ENCODE measurements at regions not wholly inside any gene's neighbourhood (a gene's known extent, or its start where the extent isn't known, plus 50 kb on each side); places are given as distances from the start of the nearest gene placed in this dataset.

DNA sequence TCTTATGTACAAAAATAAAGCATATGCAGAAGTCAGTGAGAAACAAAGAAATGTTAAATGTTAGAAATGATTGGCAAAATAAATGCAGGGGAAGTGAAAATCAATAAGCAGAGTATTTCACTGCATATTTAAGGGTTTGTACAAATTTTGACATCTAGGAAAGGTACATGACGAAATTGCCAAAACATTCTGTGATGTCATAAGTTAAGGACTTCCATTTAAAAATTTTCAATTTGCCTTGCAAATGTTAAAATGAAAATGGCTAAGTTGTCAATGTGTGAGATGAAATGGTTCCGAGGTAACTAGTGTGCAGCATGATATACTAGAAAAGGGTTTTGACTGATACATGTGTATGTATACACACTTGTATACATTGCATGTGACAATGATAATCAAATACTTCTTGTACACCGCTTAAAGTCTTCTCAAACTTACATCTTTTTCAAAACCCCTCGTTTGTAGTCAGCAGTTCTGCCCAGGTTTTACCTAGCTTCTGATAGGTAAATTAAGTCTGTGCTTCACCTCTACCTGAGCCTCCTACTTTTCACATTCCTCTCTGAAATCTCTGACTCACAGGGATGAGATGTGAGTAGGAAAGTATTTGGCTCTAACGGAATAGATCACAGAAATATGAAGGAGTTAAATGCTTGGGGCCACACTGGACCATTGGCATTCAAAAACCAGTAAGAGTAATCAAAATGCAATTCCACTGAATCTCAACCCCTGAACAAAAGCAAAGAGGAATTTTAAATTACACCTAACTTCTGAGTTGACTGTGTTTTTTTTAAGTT lies 442.4 kb upstream of the FOXG1 start:
- TF ChIP-seq ZNF274 (IDR thresholded peaks at IDR 0.05; ENCODE audit: low read depth, low read length) (no peak), SUZ12 (IDR thresholded peaks at IDR 0.05; ENCODE audit: extremely low read depth, insufficient read depth, insufficient read length) (no peak), YY1 (IDR thresholded peaks at IDR 0.05; ENCODE audit: insufficient read depth, insufficient read length) (no peak)
- H3K36me3 ChIP-seq (ENCODE audit: insufficient read depth, insufficient read length, low read length): no peaks in the 10 kb centered on the region
- H3K4me1 ChIP-seq (ENCODE audit: insufficient read depth, insufficient read length): no peaks in the 10 kb centered on the region
- no peak for DNase-seq (ENCODE audit: low read depth, low spot score)
- 0 out of 2 replicates have a peak, but pooled peaks cover 5% of the 10 kb centered on the region for H3K9me3 ChIP-seq (ENCODE audit: insufficient read depth, low read length)
- no peaks in the 10 kb centered on the region for H3K27me3 ChIP-seq (ENCODE audit: insufficient read depth, insufficient read length)
- no peak overlapping the region for H3K4me3 ChIP-seq (ENCODE audit: insufficient read length, low read depth)
- H3K9ac ChIP-seq (ENCODE audit: insufficient read length, low read depth): no peak overlapping the region

DNA sequence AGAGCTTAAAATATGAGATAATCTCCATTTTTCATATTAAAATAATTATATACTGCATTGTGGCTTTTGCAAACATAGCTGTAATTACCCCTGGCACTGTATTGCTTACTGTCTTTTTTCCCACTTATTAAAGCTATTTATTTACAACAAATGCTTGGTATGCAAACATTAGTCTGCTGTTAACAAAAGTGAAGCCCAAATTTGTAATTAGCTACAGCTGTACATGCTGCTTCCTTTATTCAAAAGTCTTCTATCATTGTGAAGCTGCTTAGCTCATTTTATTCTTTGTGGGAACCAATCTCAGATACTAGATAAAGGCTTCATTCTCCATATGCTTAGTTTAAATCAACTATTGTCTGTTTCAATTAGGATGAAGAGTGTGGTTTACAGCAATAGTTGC lies 425.8 kb upstream of the FOXG1 start:
- Histone ChIP-seq H3K4me1 (ENCODE audit: insufficient read depth, insufficient read length) (no peaks in the 10 kb centered on the region), H3K27me3 (ENCODE audit: insufficient read depth, insufficient read length) (no peaks in the 10 kb centered on the region), H3K9ac (ENCODE audit: insufficient read length, low read depth) (no peak overlapping the region), H3K9me3 (ENCODE audit: insufficient read depth, low read length) (no peaks in the 10 kb centered on the region), H3K4me3 (ENCODE audit: insufficient read length, low read depth) (no peak overlapping the region), H3K36me3 (ENCODE audit: insufficient read depth, insufficient read length, low read length) (no peaks in the 10 kb centered on the region)
- DNase-seq (ENCODE audit: low read depth, low spot score): no peak
- no peak for TF ChIP-seq YY1 (IDR thresholded peaks at IDR 0.05; ENCODE audit: insufficient read depth, insufficient read length)
- no peak for TF ChIP-seq ZNF274 (IDR thresholded peaks at IDR 0.05; ENCODE audit: low read depth, low read length)
- TF ChIP-seq SUZ12 (IDR thresholded peaks at IDR 0.05; ENCODE audit: extremely low read depth, insufficient read depth, insufficient read length): no peak

DNA sequence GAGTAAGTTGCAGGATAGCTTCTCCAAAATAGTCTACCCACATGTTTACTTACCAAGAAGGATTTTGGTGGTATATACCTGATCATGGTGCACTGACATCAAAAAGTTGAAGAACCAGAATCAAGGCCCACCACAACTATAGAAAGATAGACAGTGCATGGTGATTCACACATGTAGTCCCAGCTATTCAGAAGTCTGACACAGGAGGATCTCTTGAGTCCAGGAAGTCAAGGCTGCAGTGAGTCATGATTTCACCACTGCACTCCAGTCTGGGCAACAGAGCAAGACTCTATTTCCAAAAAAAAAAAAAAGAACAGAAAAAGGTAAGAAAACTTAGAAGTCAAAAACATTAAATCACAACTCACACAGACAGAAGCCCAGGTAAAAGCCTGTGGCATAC lies 422.2 kb upstream of the FOXG1 start:
- Histone ChIP-seq H3K36me3 (ENCODE audit: insufficient read depth, insufficient read length, low read length) (no peaks in the 10 kb centered on the region), H3K9ac (ENCODE audit: insufficient read length, low read depth) (no peak overlapping the region), H3K4me3 (ENCODE audit: insufficient read length, low read depth) (no peak overlapping the region), H3K4me1 (ENCODE audit: insufficient read depth, insufficient read length) (no peaks in the 10 kb centered on the region), H3K27me3 (ENCODE audit: insufficient read depth, insufficient read length) (no peaks in the 10 kb centered on the region), H3K9me3 (ENCODE audit: insufficient read depth, low read length) (no peaks in the 10 kb centered on the region)
- DNase-seq (ENCODE audit: low read depth, low spot score): no peak
- no peak for TF ChIP-seq SUZ12 (IDR thresholded peaks at IDR 0.05; ENCODE audit: extremely low read depth, insufficient read depth, insufficient read length)
- TF ChIP-seq ZNF274 (IDR thresholded peaks at IDR 0.05; ENCODE audit: low read depth, low read length): no peak
- TF ChIP-seq YY1 (IDR thresholded peaks at IDR 0.05; ENCODE audit: insufficient read depth, insufficient read length): no peak

DNA sequence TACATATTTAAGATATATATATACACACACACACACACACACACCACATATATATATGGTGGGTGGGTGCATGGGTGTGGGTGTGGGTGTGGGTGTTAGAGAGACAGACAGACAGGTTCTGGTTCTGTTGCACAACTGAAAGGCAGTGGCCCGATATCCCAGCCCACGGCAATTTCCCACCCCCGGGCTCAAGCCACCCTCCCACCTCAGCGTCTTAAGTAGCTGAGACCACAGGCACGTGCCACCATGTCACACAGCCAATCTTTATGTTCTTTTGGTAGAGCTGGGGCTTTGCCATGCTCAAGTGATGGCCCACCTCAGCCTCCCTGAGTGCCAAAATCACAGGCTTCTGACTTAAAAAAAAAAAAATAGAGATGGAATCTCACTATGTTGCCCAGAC lies 417.8 kb upstream of the FOXG1 start:
- no peaks in the 10 kb centered on the region for H3K4me1 ChIP-seq (ENCODE audit: insufficient read depth, insufficient read length)
- no peaks in the 10 kb centered on the region for H3K36me3 ChIP-seq (ENCODE audit: insufficient read depth, insufficient read length, low read length)
- no peaks in the 10 kb centered on the region for H3K9me3 ChIP-seq (ENCODE audit: insufficient read depth, low read length)
- no peak for DNase-seq (ENCODE audit: low read depth, low spot score)
- H3K27me3 ChIP-seq (ENCODE audit: insufficient read depth, insufficient read length): no peaks in the 10 kb centered on the region
- TF ChIP-seq ZNF274 (IDR thresholded peaks at IDR 0.05; ENCODE audit: low read depth, low read length): no peak
- no peak for TF ChIP-seq SUZ12 (IDR thresholded peaks at IDR 0.05; ENCODE audit: extremely low read depth, insufficient read depth, insufficient read length)
- TF ChIP-seq YY1 (IDR thresholded peaks at IDR 0.05; ENCODE audit: insufficient read depth, insufficient read length): no peak
- no peak overlapping the region for H3K9ac ChIP-seq (ENCODE audit: insufficient read length, low read depth)
- H3K4me3 ChIP-seq (ENCODE audit: insufficient read length, low read depth): no peak overlapping the region

DNA sequence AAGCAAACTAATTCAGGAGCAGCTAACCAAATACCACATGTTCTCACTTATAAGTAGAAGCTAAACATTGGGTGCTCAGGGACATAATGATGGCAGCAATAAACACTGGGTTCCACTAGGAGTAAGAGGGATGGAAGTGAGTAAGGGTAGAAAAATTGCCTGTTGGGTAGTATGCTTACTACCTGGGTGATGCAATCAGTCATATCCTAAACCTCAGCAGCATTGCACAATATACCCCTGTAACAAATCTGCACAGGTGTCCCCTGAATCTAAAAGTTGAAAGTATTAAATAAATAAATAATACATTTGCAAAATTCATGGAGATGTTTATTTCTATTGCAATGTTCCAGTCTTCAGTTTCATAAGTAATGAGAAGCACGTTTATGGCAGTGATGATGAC lies 409.8 kb upstream of the FOXG1 start:
- Histone ChIP-seq H3K27me3 (ENCODE audit: insufficient read depth, insufficient read length) (no peaks in the 10 kb centered on the region), H3K9me3 (ENCODE audit: insufficient read depth, low read length) (peaks cover 10% of the 10 kb centered on the region; the same call in 1 of the 2 replicates), H3K36me3 (ENCODE audit: insufficient read depth, insufficient read length, low read length) (no peaks in the 10 kb centered on the region), H3K4me3 (ENCODE audit: insufficient read length, low read depth) (no peak overlapping the region), H3K9ac (ENCODE audit: insufficient read length, low read depth) (no peak overlapping the region), H3K4me1 (ENCODE audit: insufficient read depth, insufficient read length) (no peaks in the 10 kb centered on the region)
- TF ChIP-seq YY1 (IDR thresholded peaks at IDR 0.05; ENCODE audit: insufficient read depth, insufficient read length) (no peak), ZNF274 (IDR thresholded peaks at IDR 0.05; ENCODE audit: low read depth, low read length) (no peak), SUZ12 (IDR thresholded peaks at IDR 0.05; ENCODE audit: extremely low read depth, insufficient read depth, insufficient read length) (no peak)
- no peak for DNase-seq (ENCODE audit: low read depth, low spot score)

DNA sequence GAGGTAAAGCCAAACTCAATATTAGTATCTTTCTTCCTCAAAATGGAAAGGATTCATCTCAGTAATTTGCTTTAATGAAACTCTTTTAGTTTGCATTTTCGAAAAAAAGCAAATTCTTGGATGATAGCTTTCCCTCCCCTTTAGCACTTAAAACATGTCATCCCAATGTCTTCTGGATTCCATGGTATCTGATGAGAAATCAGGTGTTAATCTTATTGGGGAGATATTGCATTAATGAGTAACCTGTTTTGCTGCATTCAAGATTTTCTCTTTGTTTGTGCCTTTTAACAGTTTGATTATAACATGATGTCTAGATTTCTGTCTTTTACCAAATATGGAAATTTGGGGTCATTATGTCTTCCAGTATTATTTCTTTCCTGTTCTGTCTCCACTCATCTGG lies 405.1 kb upstream of the FOXG1 start:
- Histone ChIP-seq H3K9ac (ENCODE audit: insufficient read length, low read depth) (no peak overlapping the region), H3K4me1 (ENCODE audit: insufficient read depth, insufficient read length) (no peaks in the 10 kb centered on the region), H3K27me3 (ENCODE audit: insufficient read depth, insufficient read length) (no peaks in the 10 kb centered on the region), H3K9me3 (ENCODE audit: insufficient read depth, low read length) (peaks cover 12% of the 10 kb centered on the region; the same call in 1 of the 2 replicates), H3K4me3 (ENCODE audit: insufficient read length, low read depth) (no peak overlapping the region), H3K36me3 (ENCODE audit: insufficient read depth, insufficient read length, low read length) (no peaks in the 10 kb centered on the region)
- DNase-seq (ENCODE audit: low read depth, low spot score): no peak
- TF ChIP-seq SUZ12 (IDR thresholded peaks at IDR 0.05; ENCODE audit: extremely low read depth, insufficient read depth, insufficient read length) (no peak), ZNF274 (IDR thresholded peaks at IDR 0.05; ENCODE audit: low read depth, low read length) (no peak), YY1 (IDR thresholded peaks at IDR 0.05; ENCODE audit: insufficient read depth, insufficient read length) (no peak)

DNA sequence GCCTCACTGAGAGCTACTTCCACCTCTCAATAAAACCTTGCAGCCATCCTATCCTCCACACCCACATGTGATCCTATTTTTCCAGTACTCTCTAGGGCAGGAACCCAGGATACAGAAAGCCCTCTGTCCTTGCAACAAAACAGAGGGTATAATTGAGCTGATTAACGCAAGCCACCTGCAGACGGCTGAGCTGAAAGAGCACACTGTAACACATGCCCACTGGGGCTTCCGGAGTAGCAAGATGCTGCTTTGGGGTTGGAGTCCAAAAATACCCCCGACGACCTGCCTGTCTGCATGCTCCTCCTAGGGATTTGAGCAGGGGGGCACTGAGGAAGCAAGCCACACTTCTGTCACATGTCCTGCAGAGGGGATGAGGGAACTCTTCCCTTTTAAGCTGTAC lies 401.1 kb upstream of the FOXG1 start:
- no peak for DNase-seq (ENCODE audit: low read depth, low spot score)
- Histone ChIP-seq H3K36me3 (ENCODE audit: insufficient read depth, insufficient read length, low read length) (no peaks in the 10 kb centered on the region), H3K4me3 (ENCODE audit: insufficient read length, low read depth) (no peak overlapping the region), H3K4me1 (ENCODE audit: insufficient read depth, insufficient read length) (no peaks in the 10 kb centered on the region), H3K27me3 (ENCODE audit: insufficient read depth, insufficient read length) (no peaks in the 10 kb centered on the region), H3K9me3 (ENCODE audit: insufficient read depth, low read length) (peaks cover 12% of the 10 kb centered on the region; the same call in 1 of the 2 replicates), H3K9ac (ENCODE audit: insufficient read length, low read depth) (no peak overlapping the region)
- no peak for TF ChIP-seq SUZ12 (IDR thresholded peaks at IDR 0.05; ENCODE audit: extremely low read depth, insufficient read depth, insufficient read length)
- no peak for TF ChIP-seq ZNF274 (IDR thresholded peaks at IDR 0.05; ENCODE audit: low read depth, low read length)
- no peak for TF ChIP-seq YY1 (IDR thresholded peaks at IDR 0.05; ENCODE audit: insufficient read depth, insufficient read length)
